Stimulated activated memory B cell treated with anti-CD40 and anti-IgM and Interleukin-4, amounts not matched to agents 10 μg/mL and 1 μg/mL and 100 μg/mL, for 72 hours (primary cell): ENCODE measurements at regions not wholly inside any gene's neighbourhood (a gene's known extent, or its start where the extent isn't known, plus 50 kb on each side); places are given as distances from the start of the nearest gene placed in this dataset.
"Not testable (repeated sequence)": the region's sequence is repeated elsewhere in the genome, so short reads cannot be mapped to it uniquely, and the experiment has no call there.

Experiments
- ATAC-seq: fragments of 150-1000 bp; cut with Tn5 transposase; 2 replicates; pipeline ENCODE4 v1.10.0; 2021
- H3K27ac Mint-ChIP-seq: one replicate; pipeline ENCODE4 v1.8.0; 2022; ENCODE audit warnings: mild to moderate bottlenecking, mixed read lengths
- H3K27me3 Mint-ChIP-seq: one replicate; pipeline ENCODE4 v1.8.0; 2022; ENCODE audit warnings: mixed read lengths
- H3K36me3 Mint-ChIP-seq: one replicate; pipeline ENCODE4 v1.8.0; 2022; ENCODE audit warnings: mixed read lengths
- H3K4me1 Mint-ChIP-seq: one replicate; pipeline ENCODE4 v1.8.0; 2022; ENCODE audit warnings: mixed read lengths
- H3K4me3 Mint-ChIP-seq: one replicate; pipeline ENCODE4 v1.8.0; 2022; ENCODE audit warnings: mild to moderate bottlenecking, moderate library complexity, mixed read lengths
- H3K9me3 Mint-ChIP-seq: one replicate; pipeline ENCODE4 v1.8.0; 2022; ENCODE audit warnings: mixed read lengths

GRCh38 chr10:47158116-47159071 lies 141.6 kb upstream of the GDF10 start:
- peaks cover 50% of the 10 kb centered on the region for H3K27me3 Mint-ChIP-seq
- ATAC-seq: no peak
- peaks cover 5% of the 10 kb centered on the region for H3K36me3 Mint-ChIP-seq
- no peak overlapping the region for H3K27ac Mint-ChIP-seq
- no peak overlapping the region for H3K4me3 Mint-ChIP-seq
- H3K4me1 Mint-ChIP-seq: no peaks in the 10 kb centered on the region
- H3K9me3 Mint-ChIP-seq: peaks cover 10% of the 10 kb centered on the region

- no peak overlapping the region for H3K4me3 Mint-ChIP-seq
- H3K27ac Mint-ChIP-seq: no peak overlapping the region
- peaks cover 5% of the 10 kb centered on the region for H3K9me3 Mint-ChIP-seq
- H3K36me3 Mint-ChIP-seq: peaks cover 1% of the 10 kb centered on the region
- no peaks in the 10 kb centered on the region for H3K4me1 Mint-ChIP-seq
- ATAC-seq: peak; percentile 12
- peaks cover 46% of the 10 kb centered on the region for H3K27me3 Mint-ChIP-seq
These were observed 140.4 kb upstream of the GDF10 start for GRCh38 chr10:47159361-47160260.

- Mint-ChIP-seq H3K27ac (no peak overlapping the region), H3K27me3 (peaks cover 46% of the 10 kb centered on the region), H3K36me3 (no peaks in the 10 kb centered on the region), H3K4me1 (peaks cover 4% of the 10 kb centered on the region), H3K9me3 (peaks cover 4% of the 10 kb centered on the region), H3K4me3 (no peak overlapping the region)
- ATAC-seq: no peak
These were observed 139.6 kb upstream of the GDF10 start for GRCh38 chr10:47160261-47160908.

- Mint-ChIP-seq H3K36me3 (no peaks in the 10 kb centered on the region), H3K4me1 (peaks cover 10% of the 10 kb centered on the region), H3K27me3 (peaks cover 46% of the 10 kb centered on the region), H3K9me3 (no peaks in the 10 kb centered on the region), H3K4me3 (no peak overlapping the region), H3K27ac (no peak overlapping the region)
- no peak for ATAC-seq
These were observed 139.0 kb upstream of the GDF10 start for GRCh38 chr10:47160967-47161366.

- H3K4me3 Mint-ChIP-seq: no peak overlapping the region
- peaks cover 46% of the 10 kb centered on the region for H3K27me3 Mint-ChIP-seq
- H3K36me3 Mint-ChIP-seq: no peaks in the 10 kb centered on the region
- no peak for ATAC-seq
- H3K4me1 Mint-ChIP-seq: peaks cover 13% of the 10 kb centered on the region
- H3K27ac Mint-ChIP-seq: no peak overlapping the region
- no peaks in the 10 kb centered on the region for H3K9me3 Mint-ChIP-seq
These were observed 138.5 kb upstream of the GDF10 start for GRCh38 chr10:47161465-47161864.

GRCh38 chr10:47164126-47164799 lies 135.7 kb upstream of the GDF10 start:
- Mint-ChIP-seq H3K9me3 (no peaks in the 10 kb centered on the region), H3K4me3 (no peak overlapping the region), H3K27me3 (peaks cover 27% of the 10 kb centered on the region), H3K36me3 (no peaks in the 10 kb centered on the region), H3K4me1 (peaks cover 13% of the 10 kb centered on the region), H3K27ac (no peak overlapping the region)
- no peak for ATAC-seq

GRCh38 chr10:47164800-47165128 lies 135.2 kb upstream of the GDF10 start:
- Mint-ChIP-seq H3K4me3 (no peak overlapping the region), H3K9me3 (no peaks in the 10 kb centered on the region), H3K36me3 (no peaks in the 10 kb centered on the region), H3K27ac (no peak overlapping the region), H3K4me1 (peaks cover 13% of the 10 kb centered on the region), H3K27me3 (peaks cover 27% of the 10 kb centered on the region)
- ATAC-seq: no peak

GRCh38 chr10:47165168-47165710 lies 134.8 kb upstream of the GDF10 start:
- H3K4me3 Mint-ChIP-seq: peak overlapping the region; percentile 77
- no peaks in the 10 kb centered on the region for H3K9me3 Mint-ChIP-seq
- peak overlapping the region; percentile 88 for H3K27ac Mint-ChIP-seq
- H3K4me1 Mint-ChIP-seq: peaks cover 13% of the 10 kb centered on the region
- peaks cover 22% of the 10 kb centered on the region for H3K27me3 Mint-ChIP-seq
- no peaks in the 10 kb centered on the region for H3K36me3 Mint-ChIP-seq
- ATAC-seq: peak; percentile 65

GRCh38 chr10:47165711-47166404 lies 134.1 kb upstream of the GDF10 start:
- Mint-ChIP-seq H3K27me3 (peaks cover 16% of the 10 kb centered on the region), H3K4me3 (peak overlapping the region; percentile 77), H3K9me3 (no peaks in the 10 kb centered on the region), H3K36me3 (no peaks in the 10 kb centered on the region), H3K4me1 (peaks cover 13% of the 10 kb centered on the region), H3K27ac (peak overlapping the region; percentile 88)
- ATAC-seq: peak; percentile 77

GRCh38 chr10:47166405-47166777 lies 133.6 kb upstream of the GDF10 start:
- peak overlapping the region; percentile 88 for H3K27ac Mint-ChIP-seq
- peaks cover 11% of the 10 kb centered on the region for H3K27me3 Mint-ChIP-seq
- H3K9me3 Mint-ChIP-seq: no peaks in the 10 kb centered on the region
- H3K4me3 Mint-ChIP-seq: no peak overlapping the region
- peaks cover 13% of the 10 kb centered on the region for H3K4me1 Mint-ChIP-seq
- no peak for ATAC-seq
- H3K36me3 Mint-ChIP-seq: no peaks in the 10 kb centered on the region

GRCh38 chr10:47166808-47167581 lies 133.0 kb upstream of the GDF10 start:
- peaks cover 13% of the 10 kb centered on the region for H3K4me1 Mint-ChIP-seq
- not testable (repeated sequence) for H3K27ac Mint-ChIP-seq, H3K27me3 Mint-ChIP-seq, H3K36me3 Mint-ChIP-seq, H3K9me3 Mint-ChIP-seq, ATAC-seq, H3K4me3 Mint-ChIP-seq

GRCh38 chr10:47167591-47167990 lies 132.4 kb upstream of the GDF10 start:
- H3K9me3 Mint-ChIP-seq: no peaks in the 10 kb centered on the region
- ATAC-seq: no peak
- no peaks in the 10 kb centered on the region for H3K27me3 Mint-ChIP-seq
- no peaks in the 10 kb centered on the region for H3K36me3 Mint-ChIP-seq
- no peak overlapping the region for H3K4me3 Mint-ChIP-seq
- H3K27ac Mint-ChIP-seq: no peak overlapping the region
- H3K4me1 Mint-ChIP-seq: peaks cover 13% of the 10 kb centered on the region

GRCh38 chr10:47169581-47169980 lies 130.4 kb upstream of the GDF10 start:
- no peak for ATAC-seq
- no peaks in the 10 kb centered on the region for H3K9me3 Mint-ChIP-seq

More at GRCh38 chr10:47169581-47169980, 130.4 kb upstream of the GDF10 start:
- no peaks in the 10 kb centered on the region for H3K36me3 Mint-ChIP-seq
- H3K4me1 Mint-ChIP-seq: peaks cover 13% of the 10 kb centered on the region
- no peaks in the 10 kb centered on the region for H3K27me3 Mint-ChIP-seq
- H3K27ac Mint-ChIP-seq: no peak overlapping the region
- H3K4me3 Mint-ChIP-seq: no peak overlapping the region
